DOHH2 (cell line): ENCODE measurements at regions not wholly inside any gene's neighbourhood (a gene's known extent, or its start where the extent isn't known, plus 50 kb on each side); places are given as distances from the start of the nearest gene placed in this dataset.

Source experiments
- EZH2phosphoT487 ChIP-seq: fragments of 200-600 bp; sonication (generic); IDR thresholded peaks from 2 replicates; pipeline ENCODE4 v1.6.1; 2017; ENCODE audit warnings: borderline replicate concordance, mild to moderate bottlenecking, antibody characterized with exemption, low read length, moderate library complexity, mixed read lengths
- TF ChIP-seq, protein P1 (sequence below): fragments of 200-600 bp; sonication (generic); IDR thresholded peaks from one replicate; pipeline ENCODE4 v1.5.1; 2014; ENCODE audit warnings: antibody characterized with exemption, mild to moderate bottlenecking, low read depth, low read length; ENCODE audit not compliant: poor library complexity, severe bottlenecking

DNA sequence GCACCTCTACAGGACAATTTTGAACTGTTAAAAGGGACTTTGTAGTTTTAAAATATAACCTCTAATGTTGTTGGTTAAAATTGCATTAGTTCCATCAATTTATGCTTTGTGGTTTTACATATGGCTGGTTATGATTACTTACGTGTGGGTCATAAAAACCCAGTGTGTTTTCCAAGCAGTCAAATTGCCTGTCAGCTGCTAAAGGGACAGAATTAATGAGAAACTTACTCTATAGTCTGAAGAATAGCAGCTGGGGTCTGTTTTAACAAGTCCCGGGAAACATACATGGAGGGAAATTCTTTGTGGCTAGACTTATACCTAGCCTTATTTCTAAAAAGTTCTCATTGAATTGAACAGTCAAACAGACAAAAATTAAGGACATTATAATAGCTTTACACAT lies 820.9 kb upstream of the ADGRL4 start:
- TF ChIP-seq, protein P1, sequence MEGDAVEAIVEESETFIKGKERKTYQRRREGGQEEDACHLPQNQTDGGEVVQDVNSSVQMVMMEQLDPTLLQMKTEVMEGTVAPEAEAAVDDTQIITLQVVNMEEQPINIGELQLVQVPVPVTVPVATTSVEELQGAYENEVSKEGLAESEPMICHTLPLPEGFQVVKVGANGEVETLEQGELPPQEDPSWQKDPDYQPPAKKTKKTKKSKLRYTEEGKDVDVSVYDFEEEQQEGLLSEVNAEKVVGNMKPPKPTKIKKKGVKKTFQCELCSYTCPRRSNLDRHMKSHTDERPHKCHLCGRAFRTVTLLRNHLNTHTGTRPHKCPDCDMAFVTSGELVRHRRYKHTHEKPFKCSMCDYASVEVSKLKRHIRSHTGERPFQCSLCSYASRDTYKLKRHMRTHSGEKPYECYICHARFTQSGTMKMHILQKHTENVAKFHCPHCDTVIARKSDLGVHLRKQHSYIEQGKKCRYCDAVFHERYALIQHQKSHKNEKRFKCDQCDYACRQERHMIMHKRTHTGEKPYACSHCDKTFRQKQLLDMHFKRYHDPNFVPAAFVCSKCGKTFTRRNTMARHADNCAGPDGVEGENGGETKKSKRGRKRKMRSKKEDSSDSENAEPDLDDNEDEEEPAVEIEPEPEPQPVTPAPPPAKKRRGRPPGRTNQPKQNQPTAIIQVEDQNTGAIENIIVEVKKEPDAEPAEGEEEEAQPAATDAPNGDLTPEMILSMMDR: no peak
- TF ChIP-seq EZH2phosphoT487: no peak
